GM06990 (cell line): ENCODE measurements at regions not wholly inside any gene's neighbourhood (a gene's known extent, or its start where the extent isn't known, plus 50 kb on each side); places are given as distances from the start of the nearest gene placed in this dataset.
A peak's percentile ranks its signal among the peaks of the same experiment; 100 is the strongest.

Source experiments
- DNase-seq: peaks from one replicate; pipeline ENCODE4 v3.0.0-alpha.2; 2011; ENCODE audit not compliant: insufficient read length; ENCODE audit errors: extremely low read depth
- H3K27me3 ChIP-seq: replicated peaks from 2 replicates; pipeline ENCODE4 v1.6.0; 2011; ENCODE audit warnings: low read length; ENCODE audit not compliant: control insufficient read depth, insufficient read depth
- H3K36me3 ChIP-seq: 2 replicates; pipeline ENCODE4 v1.5.1; 2011; ENCODE audit warnings: low read length; ENCODE audit not compliant: control insufficient read depth, insufficient read depth
- H3K4me3 ChIP-seq: replicated peaks from 2 replicates; pipeline ENCODE4 v1.5.1; 2011; ENCODE audit warnings: low read depth, mild to moderate bottlenecking, control low read depth, low read length
- CTCF ChIP-seq: IDR thresholded peaks from 2 replicates; pipeline ENCODE4 v1.5.1; 2011; ENCODE audit warnings: low read length, control low read depth, mild to moderate bottlenecking, inconsistent platforms; ENCODE audit not compliant: insufficient read depth, poor library complexity, severe bottlenecking

GRCh38 chr13:95480131-95480545 is 72.4 kb upstream of the CLDN10 start:
- DNase-seq = no peak
- Histone ChIP-seq H3K27me3 (no peaks in the 10 kb centered on the region), H3K36me3 (no peaks in the 10 kb centered on the region), H3K4me3 (no peak overlapping the region)
- no peak for TF ChIP-seq CTCF

- Histone ChIP-seq H3K4me3 (no peak overlapping the region), H3K27me3 (no peaks in the 10 kb centered on the region), H3K36me3 (no peaks in the 10 kb centered on the region)
- no peak for TF ChIP-seq CTCF
- DNase-seq = no peak
Measured at GRCh38 chr13:95480791-95481780, 71.4 kb upstream of the CLDN10 start.

- no peak for DNase-seq
- no peak for TF ChIP-seq CTCF
- Histone ChIP-seq H3K4me3 (no peak overlapping the region), H3K27me3 (no peaks in the 10 kb centered on the region), H3K36me3 (no peaks in the 10 kb centered on the region)
Measured at GRCh38 chr13:95484052-95484451, 68.5 kb upstream of the CLDN10 start.

- H3K27me3 ChIP-seq = no peaks in the 10 kb centered on the region
- no peak overlapping the region for H3K4me3 ChIP-seq
- TF ChIP-seq CTCF = peak; percentile 34
- H3K36me3 ChIP-seq = no peaks in the 10 kb centered on the region
- no peak for DNase-seq
Measured at GRCh38 chr13:95485045-95485517, 67.4 kb upstream of the CLDN10 start.

GRCh38 chr13:95485518-95486144 is 66.9 kb upstream of the CLDN10 start:
- H3K4me3 ChIP-seq = no peak overlapping the region
- no peak for DNase-seq
- H3K36me3 ChIP-seq = no peaks in the 10 kb centered on the region
- H3K27me3 ChIP-seq = no peaks in the 10 kb centered on the region
- no peak for TF ChIP-seq CTCF
